ENCODE measurements at regions not wholly inside any gene's neighbourhood (a gene's known extent, or its start where the extent isn't known, plus 50 kb on each side); places are given as distances from the start of the nearest gene placed in this dataset.

DNA sequence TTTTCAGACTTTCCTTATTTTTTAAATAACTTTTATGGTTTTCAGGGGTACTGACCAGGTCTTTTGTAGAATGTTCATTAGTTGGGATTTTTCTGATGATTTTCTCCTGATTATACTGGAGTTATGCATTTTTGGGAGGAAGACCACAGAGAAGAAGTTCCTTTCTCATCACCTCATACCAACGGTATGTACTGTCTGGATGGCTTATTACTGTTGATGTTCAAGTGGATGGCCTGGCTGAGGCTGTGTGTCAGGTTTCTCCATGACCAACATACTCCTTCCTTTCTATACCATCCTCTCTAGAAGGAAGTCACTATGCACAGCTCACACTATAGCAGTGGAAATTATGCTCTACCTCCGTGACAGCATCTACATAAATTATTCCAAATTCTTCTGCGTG lies 71.1 kb upstream of the NR3C1 start:
- no peak for TF ChIP-seq POLR2A (IDR thresholded peaks at IDR 0.05)
- TF ChIP-seq, protein P1, sequence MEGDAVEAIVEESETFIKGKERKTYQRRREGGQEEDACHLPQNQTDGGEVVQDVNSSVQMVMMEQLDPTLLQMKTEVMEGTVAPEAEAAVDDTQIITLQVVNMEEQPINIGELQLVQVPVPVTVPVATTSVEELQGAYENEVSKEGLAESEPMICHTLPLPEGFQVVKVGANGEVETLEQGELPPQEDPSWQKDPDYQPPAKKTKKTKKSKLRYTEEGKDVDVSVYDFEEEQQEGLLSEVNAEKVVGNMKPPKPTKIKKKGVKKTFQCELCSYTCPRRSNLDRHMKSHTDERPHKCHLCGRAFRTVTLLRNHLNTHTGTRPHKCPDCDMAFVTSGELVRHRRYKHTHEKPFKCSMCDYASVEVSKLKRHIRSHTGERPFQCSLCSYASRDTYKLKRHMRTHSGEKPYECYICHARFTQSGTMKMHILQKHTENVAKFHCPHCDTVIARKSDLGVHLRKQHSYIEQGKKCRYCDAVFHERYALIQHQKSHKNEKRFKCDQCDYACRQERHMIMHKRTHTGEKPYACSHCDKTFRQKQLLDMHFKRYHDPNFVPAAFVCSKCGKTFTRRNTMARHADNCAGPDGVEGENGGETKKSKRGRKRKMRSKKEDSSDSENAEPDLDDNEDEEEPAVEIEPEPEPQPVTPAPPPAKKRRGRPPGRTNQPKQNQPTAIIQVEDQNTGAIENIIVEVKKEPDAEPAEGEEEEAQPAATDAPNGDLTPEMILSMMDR (IDR thresholded peaks at IDR 0.05): no peak
